ENCODE measurements at regions not wholly inside any gene's neighbourhood (a gene's known extent, or its start where the extent isn't known, plus 50 kb on each side); places are given as distances from the start of the nearest gene placed in this dataset.
"Not testable (repeated sequence)": the region's sequence is repeated elsewhere in the genome, so short reads cannot be mapped to it uniquely, and the experiment has no call there.

DNA sequence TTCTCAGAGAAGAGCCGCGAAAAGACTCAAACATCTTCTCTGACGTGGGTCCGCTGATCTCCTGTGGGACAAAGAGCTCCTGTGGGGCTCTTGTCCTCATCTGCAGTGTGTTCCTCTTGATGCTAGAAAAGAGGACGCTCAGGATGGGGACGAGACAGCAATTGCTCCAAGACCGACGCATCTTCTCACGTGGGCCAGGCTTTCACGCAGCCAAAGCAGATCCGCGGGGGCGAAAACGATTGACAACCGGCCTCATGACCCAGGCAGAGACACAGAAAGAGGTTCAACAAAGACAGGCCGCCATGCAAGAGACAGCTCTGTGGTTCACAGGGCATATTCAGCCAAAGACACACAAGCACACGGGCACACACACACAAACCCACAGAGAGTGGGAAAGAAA lies 971.8 kb upstream of the DEFB115 start:
- ChIA-PET POLR2A (no interaction called here), CTCF (no interaction called here)
- no peak overlapping the region for H3K4me3 Mint-ChIP-seq (ENCODE audit: unreplicated experiment)
- no peaks in the 10 kb centered on the region for H3K27me3 Mint-ChIP-seq (ENCODE audit: insufficient read depth, unreplicated experiment)
- H3K36me3 Mint-ChIP-seq (ENCODE audit: insufficient read depth, unreplicated experiment): no peaks in the 10 kb centered on the region
- intact Hi-C loops (cut with micrococcal nuclease): no loop called here
- no TSS peak for BruUV-seq (replicated peaks)
- TF ChIP-seq CTCF (IDR thresholded peaks at IDR 0.05; ENCODE audit: unreplicated experiment): no peak
- peaks cover 35% of the 10 kb centered on the region for H3K9me3 Mint-ChIP-seq (ENCODE audit: unreplicated experiment)
- no peaks in the 10 kb centered on the region for H3K4me1 Mint-ChIP-seq (ENCODE audit: insufficient read depth, unreplicated experiment)
- DNase-seq (ENCODE audit: unreplicated experiment): no peak
- no peak overlapping the region for H3K27ac Mint-ChIP-seq (ENCODE audit: low read depth, unreplicated experiment)

DNA sequence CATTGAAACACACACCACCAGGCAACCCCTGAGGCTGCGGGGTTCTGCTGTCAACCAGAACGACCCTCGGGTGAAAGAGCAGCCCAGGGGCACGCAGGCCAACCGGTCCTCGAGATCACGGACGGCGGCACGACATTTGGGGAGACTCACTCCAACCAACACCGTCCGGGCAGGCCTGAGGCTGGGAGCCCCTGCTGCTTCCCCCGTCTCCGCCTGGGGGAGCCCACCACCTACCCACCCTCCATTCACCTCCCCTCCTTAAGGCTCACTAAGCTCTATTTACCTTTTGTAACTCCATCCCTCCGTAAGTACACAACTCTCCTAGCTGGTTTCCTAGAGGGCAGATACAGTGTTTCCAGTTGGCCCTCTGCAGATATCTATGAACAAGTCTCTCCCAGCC lies 971.3 kb upstream of the DEFB115 start:
- intact Hi-C loops (cut with micrococcal nuclease): no loop called here
- no peaks in the 10 kb centered on the region for H3K36me3 Mint-ChIP-seq (ENCODE audit: insufficient read depth, unreplicated experiment)
- no peaks in the 10 kb centered on the region for H3K4me1 Mint-ChIP-seq (ENCODE audit: insufficient read depth, unreplicated experiment)
- no TSS peak for BruUV-seq (replicated peaks)
- no peak overlapping the region for H3K4me3 Mint-ChIP-seq (ENCODE audit: unreplicated experiment)
- H3K9me3 Mint-ChIP-seq (ENCODE audit: unreplicated experiment): peaks cover 40% of the 10 kb centered on the region
- DNase-seq (ENCODE audit: unreplicated experiment): no peak
- ChIA-PET CTCF (no interaction called here), POLR2A (no interaction called here)
- no peak for TF ChIP-seq CTCF (IDR thresholded peaks at IDR 0.05; ENCODE audit: unreplicated experiment)
- no peaks in the 10 kb centered on the region for H3K27me3 Mint-ChIP-seq (ENCODE audit: insufficient read depth, unreplicated experiment)
- H3K27ac Mint-ChIP-seq (ENCODE audit: low read depth, unreplicated experiment): no peak overlapping the region

DNA sequence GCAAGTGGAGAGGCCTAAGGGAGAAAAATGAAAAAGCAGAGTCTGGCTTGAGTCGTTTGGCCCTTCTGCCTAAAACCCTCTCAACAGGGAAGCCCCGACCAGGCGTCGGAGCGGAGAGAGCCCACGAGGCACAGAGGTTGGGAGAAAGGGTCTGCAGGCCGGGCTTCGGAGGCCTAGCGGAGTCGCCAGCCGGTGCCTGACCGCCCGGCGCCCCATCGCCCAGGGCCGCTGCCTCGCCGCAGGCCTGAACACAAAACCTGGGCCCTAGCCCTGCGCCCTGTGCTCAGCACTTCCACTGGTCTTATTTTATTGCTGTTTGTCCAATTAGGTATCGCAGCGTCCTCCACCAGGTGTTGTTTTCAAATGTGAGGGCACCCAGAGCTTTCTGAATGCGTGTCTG lies 970.0 kb upstream of the DEFB115 start:
- BruUV-seq (replicated peaks); CTCF ChIA-PET; H3K27ac Mint-ChIP-seq (ENCODE audit: low read depth, unreplicated experiment): not testable (repeated sequence)

DNA sequence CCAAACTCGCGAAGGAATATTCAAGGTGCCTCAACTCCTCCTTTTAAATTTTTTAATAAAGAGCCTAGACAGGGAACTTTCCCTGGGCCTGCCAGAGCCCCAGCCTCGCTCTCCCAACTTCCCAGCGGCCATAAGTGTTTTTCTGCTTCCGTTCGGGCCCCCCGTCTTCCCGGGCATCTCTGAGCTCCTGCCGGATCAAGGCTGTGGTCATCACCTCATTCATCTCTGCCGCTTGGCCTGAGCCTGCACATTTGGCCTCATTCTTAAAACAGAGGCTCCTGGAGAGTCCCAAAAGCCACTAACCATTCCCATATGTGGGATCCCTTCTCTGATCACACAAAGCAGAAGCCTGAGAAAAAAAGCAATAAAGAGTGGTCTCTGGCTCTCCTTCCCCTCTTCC lies 969.1 kb upstream of the DEFB115 start:
- Mint-ChIP-seq H3K27me3 (ENCODE audit: insufficient read depth, unreplicated experiment) (no peaks in the 10 kb centered on the region), H3K27ac (ENCODE audit: low read depth, unreplicated experiment) (no peak overlapping the region), H3K9me3 (ENCODE audit: unreplicated experiment) (peaks cover 34% of the 10 kb centered on the region), H3K4me3 (ENCODE audit: unreplicated experiment) (no peak overlapping the region), H3K36me3 (ENCODE audit: insufficient read depth, unreplicated experiment) (no peaks in the 10 kb centered on the region), H3K4me1 (ENCODE audit: insufficient read depth, unreplicated experiment) (no peaks in the 10 kb centered on the region)
- ChIA-PET POLR2A (no interaction called here), CTCF (no interaction called here)
- no TSS peak for BruUV-seq (replicated peaks)
- no peak for TF ChIP-seq CTCF (IDR thresholded peaks at IDR 0.05; ENCODE audit: unreplicated experiment)
- no peak for DNase-seq (ENCODE audit: unreplicated experiment)
- intact Hi-C loops (cut with micrococcal nuclease): no loop called here

More for the DNA sequence above, 970.0 kb upstream of the DEFB115 start:
- H3K36me3 Mint-ChIP-seq (ENCODE audit: insufficient read depth, unreplicated experiment); DNase-seq (ENCODE audit: unreplicated experiment); H3K4me1 Mint-ChIP-seq (ENCODE audit: insufficient read depth, unreplicated experiment); H3K4me3 Mint-ChIP-seq (ENCODE audit: unreplicated experiment); H3K27me3 Mint-ChIP-seq (ENCODE audit: insufficient read depth, unreplicated experiment); POLR2A ChIA-PET; intact Hi-C loops (cut with micrococcal nuclease): not testable (repeated sequence)
- peaks cover 32% of the 10 kb centered on the region for H3K9me3 Mint-ChIP-seq (ENCODE audit: unreplicated experiment)

GRCh38 chr20:30289049-30289448 lies 968.4 kb upstream of the DEFB115 start:
- H3K4me3 Mint-ChIP-seq (ENCODE audit: unreplicated experiment); H3K27me3 Mint-ChIP-seq (ENCODE audit: insufficient read depth, unreplicated experiment); DNase-seq (ENCODE audit: unreplicated experiment); H3K27ac Mint-ChIP-seq (ENCODE audit: low read depth, unreplicated experiment); H3K4me1 Mint-ChIP-seq (ENCODE audit: insufficient read depth, unreplicated experiment); POLR2A ChIA-PET; CTCF ChIA-PET; BruUV-seq (replicated peaks); intact Hi-C loops (cut with micrococcal nuclease); H3K36me3 Mint-ChIP-seq (ENCODE audit: insufficient read depth, unreplicated experiment): not testable (repeated sequence)
- peaks cover 39% of the 10 kb centered on the region for H3K9me3 Mint-ChIP-seq (ENCODE audit: unreplicated experiment)

GRCh38 chr20:30289711-30290141 lies 967.7 kb upstream of the DEFB115 start:
- H3K27ac Mint-ChIP-seq (ENCODE audit: low read depth, unreplicated experiment); H3K27me3 Mint-ChIP-seq (ENCODE audit: insufficient read depth, unreplicated experiment); POLR2A ChIA-PET; H3K4me1 Mint-ChIP-seq (ENCODE audit: insufficient read depth, unreplicated experiment); BruUV-seq (replicated peaks); DNase-seq (ENCODE audit: unreplicated experiment); intact Hi-C loops (cut with micrococcal nuclease); H3K36me3 Mint-ChIP-seq (ENCODE audit: insufficient read depth, unreplicated experiment); CTCF ChIA-PET; H3K4me3 Mint-ChIP-seq (ENCODE audit: unreplicated experiment): not testable (repeated sequence)
- H3K9me3 Mint-ChIP-seq (ENCODE audit: unreplicated experiment): peaks cover 39% of the 10 kb centered on the region

DNA sequence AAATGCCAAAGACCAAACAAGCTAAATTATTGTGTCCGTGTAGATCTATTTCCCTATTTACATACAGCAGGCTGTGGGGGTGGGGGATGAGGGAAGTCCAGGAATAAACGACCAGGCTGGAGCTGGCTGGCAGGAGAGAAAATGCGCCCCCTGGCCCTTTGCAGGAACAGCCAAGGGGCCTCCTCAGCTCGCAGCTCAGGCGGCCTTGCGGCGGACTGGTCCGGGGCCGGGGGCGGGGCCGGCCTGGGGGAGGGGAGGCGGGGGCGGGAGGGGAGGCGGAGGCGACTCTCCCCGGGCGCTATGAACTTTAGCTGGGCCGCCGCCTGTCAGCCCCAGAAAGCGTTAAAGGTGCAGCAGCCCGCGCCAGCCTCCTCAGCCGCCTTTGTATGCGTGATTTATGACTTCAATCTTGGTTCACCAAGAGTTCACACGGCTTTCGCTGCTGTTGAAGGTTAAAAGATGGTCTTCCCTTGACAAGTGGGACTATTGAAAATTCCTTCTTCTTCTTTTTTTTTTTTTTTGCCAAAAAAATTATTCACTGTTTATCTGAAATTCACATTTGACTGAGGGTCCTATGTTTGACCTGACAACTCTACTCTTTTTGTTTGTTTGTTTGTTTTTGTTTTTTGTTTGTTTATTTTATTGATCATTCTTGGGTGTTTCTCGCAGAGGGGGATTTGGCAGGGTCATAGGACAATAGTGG lies 967.0 kb upstream of the DEFB115 start:
- H3K4me3 Mint-ChIP-seq (ENCODE audit: unreplicated experiment); H3K27ac Mint-ChIP-seq (ENCODE audit: low read depth, unreplicated experiment); H3K4me1 Mint-ChIP-seq (ENCODE audit: insufficient read depth, unreplicated experiment); POLR2A ChIA-PET; intact Hi-C loops (cut with micrococcal nuclease); H3K36me3 Mint-ChIP-seq (ENCODE audit: insufficient read depth, unreplicated experiment); DNase-seq (ENCODE audit: unreplicated experiment); H3K27me3 Mint-ChIP-seq (ENCODE audit: insufficient read depth, unreplicated experiment); CTCF ChIA-PET; BruUV-seq (replicated peaks): not testable (repeated sequence)
- H3K9me3 Mint-ChIP-seq (ENCODE audit: unreplicated experiment): peaks cover 38% of the 10 kb centered on the region
